PFSK-1 (cell line): ENCODE measurements at regions not wholly inside any gene's neighbourhood (a gene's known extent, or its start where the extent isn't known, plus 50 kb on each side); places are given as distances from the start of the nearest gene placed in this dataset.

ENCODE experiments used
- FOXP2 ChIP-seq: optimal IDR thresholded peaks from 2 replicates; pipeline ENCODE3; 2011; ENCODE audit warnings: borderline replicate concordance, control low read depth, inconsistent platforms; ENCODE audit not compliant: insufficient read depth; ENCODE audit errors: extremely low read length, extremely low read depth
- POLR2AphosphoS5 ChIP-seq: IDR thresholded peaks from 2 replicates; pipeline ENCODE4 v1.6.1; 2012; ENCODE audit warnings: low read depth, mild to moderate bottlenecking, control low read depth, low read length, moderate library complexity
- REST ChIP-seq, 2 experiments: IDR thresholded peaks; 2 replicates each; pipeline versions ENCODE4 v1.6.1 to v1.8.0; 2011 to 2012; ENCODE audit warnings: low read depth in 2 of 2, low read length in 2 of 2, control low read depth in 1 of 2, inconsistent platforms in 1 of 2, mild to moderate bottlenecking in 1 of 2, moderate library complexity in 1 of 2; ENCODE audit not compliant: insufficient read depth in 1 of 2
- SIN3A ChIP-seq: IDR thresholded peaks from 2 replicates; pipeline ENCODE4 v1.6.1; 2012; ENCODE audit warnings: mild to moderate bottlenecking, low read length, moderate library complexity, borderline replicate concordance; ENCODE audit not compliant: insufficient read depth
- TAF1 ChIP-seq: IDR thresholded peaks from 2 replicates; pipeline ENCODE4 v1.6.1; 2012; ENCODE audit warnings: low read length, control low read depth, borderline replicate concordance; ENCODE audit not compliant: insufficient read depth

DNA sequence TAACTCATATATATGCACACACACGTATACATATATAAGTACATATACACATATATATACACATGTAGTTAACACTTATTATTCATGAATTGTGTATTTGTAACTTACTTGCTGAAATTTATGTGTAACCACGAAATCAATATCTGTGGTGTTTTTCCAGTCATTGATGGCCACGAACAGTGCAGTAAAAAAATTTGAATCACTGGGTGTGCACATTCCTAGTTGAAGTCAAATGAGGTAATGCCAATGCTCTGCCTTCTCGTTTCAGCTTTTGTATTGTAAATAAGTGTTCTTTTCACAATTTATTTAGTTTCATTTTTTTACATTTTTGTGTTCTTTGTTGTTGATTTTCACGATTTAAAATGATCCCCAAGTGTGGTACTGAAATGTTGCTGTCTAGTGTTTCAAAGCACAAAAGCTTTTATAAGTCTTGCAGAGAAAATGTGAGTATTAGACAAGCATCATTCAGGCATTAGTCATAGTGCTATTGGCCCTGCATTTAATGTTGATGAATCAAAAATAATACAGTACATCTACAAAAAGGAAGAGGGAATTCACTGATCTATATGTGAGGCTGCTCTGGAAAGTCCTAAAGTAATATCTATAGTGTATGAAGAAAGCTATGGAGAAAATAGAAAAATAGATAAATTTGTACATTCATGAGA lies 419.0 kb downstream of the DSC3 start:
- no peak for TF ChIP-seq REST (IDR thresholded peaks at IDR 0.05; ENCODE audit: insufficient read depth in 1 of 2, low read depth in 2 of 2, low read length in 2 of 2)
- no peak for TF ChIP-seq TAF1

DNA sequence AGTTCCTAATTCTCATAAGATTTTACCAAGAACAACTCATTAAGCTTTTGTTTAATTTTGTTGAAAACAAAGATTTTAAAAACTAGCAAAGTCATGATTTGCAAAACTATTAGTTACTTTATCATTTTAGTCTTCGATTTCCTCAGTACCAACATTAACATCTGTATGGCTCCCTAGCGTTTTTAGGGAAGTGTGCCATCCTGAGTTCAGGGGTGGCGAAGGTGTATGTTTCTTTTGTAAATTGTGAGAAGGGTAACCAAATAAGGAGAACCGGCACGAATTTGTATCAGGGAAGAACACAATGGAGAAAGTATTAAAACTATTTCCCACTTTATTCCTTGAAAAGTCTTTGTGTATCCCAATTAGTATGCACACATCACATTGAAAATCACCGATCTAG lies 419.9 kb downstream of the DSC3 start:
- TF ChIP-seq TAF1 (no peak), FOXP2 (no peak), REST (IDR thresholded peaks at IDR 0.05; ENCODE audit: insufficient read depth in 1 of 2, low read depth in 2 of 2, low read length in 2 of 2) (no peak), SIN3A (no peak), POLR2AphosphoS5 (no peak)

DNA sequence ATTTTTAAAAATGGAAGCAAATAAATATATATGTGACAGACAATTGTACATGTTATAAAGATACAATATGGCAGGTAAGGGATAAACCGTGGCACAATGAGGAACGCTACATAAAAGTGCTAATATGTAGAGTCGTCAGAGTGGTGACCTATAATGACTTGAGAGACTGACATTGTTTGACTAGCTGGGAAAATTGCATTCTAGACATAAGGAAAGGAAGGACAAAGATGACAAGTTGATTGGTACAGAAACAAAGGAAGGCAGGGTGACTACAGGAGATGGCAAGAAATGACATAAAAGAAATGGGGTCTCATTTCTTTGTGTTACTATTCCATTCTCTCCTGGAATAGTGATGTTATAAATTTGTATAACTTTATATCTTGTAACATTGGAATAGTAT lies 420.4 kb downstream of the DSC3 start:
- TF ChIP-seq SIN3A, result no peak

GRCh38 chr18:30618567-30618966 lies 424.0 kb downstream of the DSC3 start:
- no peak for TF ChIP-seq SIN3A
- no peak for TF ChIP-seq POLR2AphosphoS5
- no peak for TF ChIP-seq TAF1
- no peak for TF ChIP-seq FOXP2
- TF ChIP-seq REST (IDR thresholded peaks at IDR 0.05; ENCODE audit: insufficient read depth in 1 of 2, low read depth in 2 of 2, low read length in 2 of 2), result no peak

GRCh38 chr18:30616414-30616813 lies 426.1 kb downstream of the DSC3 start:
- no peak for TF ChIP-seq SIN3A
- no peak for TF ChIP-seq FOXP2
- no peak for TF ChIP-seq POLR2AphosphoS5
- TF ChIP-seq TAF1, result no peak
- no peak for TF ChIP-seq REST (IDR thresholded peaks at IDR 0.05; ENCODE audit: insufficient read depth in 1 of 2, low read depth in 2 of 2, low read length in 2 of 2)
